ENCODE measurements at regions not wholly inside any gene's neighbourhood (a gene's known extent, or its start where the extent isn't known, plus 50 kb on each side); places are given as distances from the start of the nearest gene placed in this dataset.
A peak's percentile ranks its signal among the peaks of the same experiment; 100 is the strongest.

GRCh38 chr2:16511041-16511440 is 154.6 kb downstream of the CYRIA start:
- H3K9me3 Mint-ChIP-seq: no peaks in the 10 kb centered on the region
- no peaks in the 10 kb centered on the region for H3K36me3 Mint-ChIP-seq (ENCODE audit: low read depth)
- no peaks in the 10 kb centered on the region for H3K4me1 Mint-ChIP-seq
- CTCF ChIA-PET: interaction anchor here (0.5 kb wide), 1 partner anchor 1166 kb away, joined by 3 read pairs; no protein-coding TSS in a partner anchor
- ATAC-seq (ENCODE audit: low read depth): no peak
- no peak for TF ChIP-seq CTCF (IDR thresholded peaks at IDR 0.05)
- DNase-seq: no peak
- no peak overlapping the region for H3K27ac Mint-ChIP-seq
- peaks cover 46% of the 10 kb centered on the region for H3K27me3 Mint-ChIP-seq
- H3K4me3 Mint-ChIP-seq: no peak overlapping the region
- POLR2A ChIA-PET: no interaction called here
- intact Hi-C loops (cut with micrococcal nuclease): no loop called here

GRCh38 chr2:16509042-16509441 is 156.6 kb downstream of the CYRIA start:
- no peaks in the 10 kb centered on the region for H3K36me3 Mint-ChIP-seq (ENCODE audit: low read depth)
- H3K27me3 Mint-ChIP-seq: peaks cover 52% of the 10 kb centered on the region
- ATAC-seq (ENCODE audit: low read depth) (no peak), DNase-seq (no peak)
- POLR2A ChIA-PET: no interaction called here
- H3K4me1 Mint-ChIP-seq: no peaks in the 10 kb centered on the region
- no peak overlapping the region for H3K4me3 Mint-ChIP-seq
- no peak overlapping the region for H3K27ac Mint-ChIP-seq
- intact Hi-C loops (cut with micrococcal nuclease): no loop called here
- no peaks in the 10 kb centered on the region for H3K9me3 Mint-ChIP-seq
- CTCF ChIA-PET: no interaction called here
- no peak for TF ChIP-seq CTCF (IDR thresholded peaks at IDR 0.05)

- ATAC-seq (ENCODE audit: low read depth) (no peak), DNase-seq (no peak)
- Mint-ChIP-seq H3K36me3 (ENCODE audit: low read depth) (no peaks in the 10 kb centered on the region), H3K9me3 (no peaks in the 10 kb centered on the region), H3K4me1 (no peaks in the 10 kb centered on the region), H3K27ac (no peak overlapping the region), H3K27me3 (peaks cover 53% of the 10 kb centered on the region), H3K4me3 (no peak overlapping the region)
- intact Hi-C loops (cut with micrococcal nuclease): no loop called here
- no peak for TF ChIP-seq CTCF (IDR thresholded peaks at IDR 0.05)
- ChIA-PET POLR2A (no interaction called here), CTCF (no interaction called here)
Observed at GRCh38 chr2:16508490-16508851, 157.2 kb downstream of the CYRIA start.

- peak; percentile 19 for DNase-seq
Observed at GRCh38 chr2:16507655-16508489, 157.8 kb downstream of the CYRIA start.

GRCh38 chr2:16506366-16506765 is 159.3 kb downstream of the CYRIA start:
- TF ChIP-seq CTCF (IDR thresholded peaks at IDR 0.05): no peak
- H3K4me3 Mint-ChIP-seq: no peak overlapping the region
- H3K9me3 Mint-ChIP-seq: no peaks in the 10 kb centered on the region
- H3K27me3 Mint-ChIP-seq: peaks cover 52% of the 10 kb centered on the region
- ATAC-seq (ENCODE audit: low read depth) (no peak), DNase-seq (no peak)
- no peak overlapping the region for H3K27ac Mint-ChIP-seq
- ChIA-PET CTCF (no interaction called here), POLR2A (no interaction called here)
- H3K4me1 Mint-ChIP-seq: no peaks in the 10 kb centered on the region
- no peaks in the 10 kb centered on the region for H3K36me3 Mint-ChIP-seq (ENCODE audit: low read depth)
- intact Hi-C loops (cut with micrococcal nuclease): no loop called here

More at GRCh38 chr2:16507655-16508489, 157.8 kb downstream of the CYRIA start:
- intact Hi-C loops (cut with micrococcal nuclease): no loop called here
- no peak for ATAC-seq (ENCODE audit: low read depth)
- POLR2A ChIA-PET: no interaction called here
- no peaks in the 10 kb centered on the region for H3K4me1 Mint-ChIP-seq
- TF ChIP-seq CTCF (IDR thresholded peaks at IDR 0.05): no peak
- CTCF ChIA-PET: no interaction called here
- no peak overlapping the region for H3K27ac Mint-ChIP-seq
- H3K9me3 Mint-ChIP-seq: no peaks in the 10 kb centered on the region
- no peaks in the 10 kb centered on the region for H3K36me3 Mint-ChIP-seq (ENCODE audit: low read depth)
- no peak overlapping the region for H3K4me3 Mint-ChIP-seq
- H3K27me3 Mint-ChIP-seq: peaks cover 56% of the 10 kb centered on the region

Data from activated B cell treated with CpG ODN at 0.5 μM for 24 hours (primary cell).